Prostate gland (tissue), 2 donors: ENCODE measurements at regions not wholly inside any gene's neighbourhood (a gene's known extent, or its start where the extent isn't known, plus 50 kb on each side); places are given as distances from the start of the nearest gene placed in this dataset.

ENCODE experiments used
- POLR2A ChIP-seq: fragments of 450-650 bp; IDR thresholded peaks from one replicate; pipeline ENCODE4 v1.6.1; 2016; ENCODE audit warnings: antibody characterized with exemption, mild to moderate bottlenecking
- POLR2AphosphoS5 ChIP-seq: sonication (generic); formaldehyde crosslinking; IDR thresholded peaks from one replicate; pipeline ENCODE4 v1.6.1; 2017; ENCODE audit warnings: antibody characterized with exemption
- TF ChIP-seq, protein P1 (sequence below), 4 experiments: fragments of 200-600 bp in 2 of 4; fragments of 450-650 bp in 2 of 4; sonication (generic) in 2 of 4; IDR thresholded peaks; 1 replicate in 3 of 4; 2 replicates in 1 of 4; pipeline ENCODE4 v1.5.1; 2016 to 2019; ENCODE audit warnings: antibody characterized with exemption in 4 of 4, mild to moderate bottlenecking in 2 of 4, moderate library complexity in 2 of 4

- no peak for TF ChIP-seq POLR2A
- TF ChIP-seq, protein P1, sequence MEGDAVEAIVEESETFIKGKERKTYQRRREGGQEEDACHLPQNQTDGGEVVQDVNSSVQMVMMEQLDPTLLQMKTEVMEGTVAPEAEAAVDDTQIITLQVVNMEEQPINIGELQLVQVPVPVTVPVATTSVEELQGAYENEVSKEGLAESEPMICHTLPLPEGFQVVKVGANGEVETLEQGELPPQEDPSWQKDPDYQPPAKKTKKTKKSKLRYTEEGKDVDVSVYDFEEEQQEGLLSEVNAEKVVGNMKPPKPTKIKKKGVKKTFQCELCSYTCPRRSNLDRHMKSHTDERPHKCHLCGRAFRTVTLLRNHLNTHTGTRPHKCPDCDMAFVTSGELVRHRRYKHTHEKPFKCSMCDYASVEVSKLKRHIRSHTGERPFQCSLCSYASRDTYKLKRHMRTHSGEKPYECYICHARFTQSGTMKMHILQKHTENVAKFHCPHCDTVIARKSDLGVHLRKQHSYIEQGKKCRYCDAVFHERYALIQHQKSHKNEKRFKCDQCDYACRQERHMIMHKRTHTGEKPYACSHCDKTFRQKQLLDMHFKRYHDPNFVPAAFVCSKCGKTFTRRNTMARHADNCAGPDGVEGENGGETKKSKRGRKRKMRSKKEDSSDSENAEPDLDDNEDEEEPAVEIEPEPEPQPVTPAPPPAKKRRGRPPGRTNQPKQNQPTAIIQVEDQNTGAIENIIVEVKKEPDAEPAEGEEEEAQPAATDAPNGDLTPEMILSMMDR (IDR thresholded peaks at IDR 0.05), result no peak
- no peak for TF ChIP-seq POLR2AphosphoS5
Measured at GRCh38 chr4:71236226-71236625, 102.6 kb upstream of the SLC4A4 start.
